Erythroblast (primary cell): ENCODE measurements at regions not wholly inside any gene's neighbourhood (a gene's known extent, or its start where the extent isn't known, plus 50 kb on each side); places are given as distances from the start of the nearest gene placed in this dataset.

ENCODE experiments used
- DNase-seq, 2 experiments: peaks; one replicate each; lab custom pipeline; 2025; lab: John Stamatoyannopoulos, UW
- GATA1 ChIP-seq: IDR thresholded peaks from 2 replicates; pipeline ENCODE4 v1.6.1; 2011; ENCODE audit warnings: low read depth, mild to moderate bottlenecking, control low read depth, low read length, moderate library complexity
- POLR2A ChIP-seq: IDR thresholded peaks from 2 replicates; pipeline ENCODE4 v1.6.1; 2011; ENCODE audit warnings: mild to moderate bottlenecking, low read length

GRCh38 chr6:85396159-85396808 lies 53.6 kb upstream of the NT5E start:
- TF ChIP-seq GATA1: no peak
- no peak for TF ChIP-seq POLR2A

GRCh38 chr6:85395746-85396145 lies 54.1 kb upstream of the NT5E start:
- TF ChIP-seq POLR2A (no peak), GATA1 (no peak)
- DNase-seq: no peak

More at GRCh38 chr6:85396159-85396808, 53.6 kb upstream of the NT5E start:
- no peak for DNase-seq

- DNase-seq: no peak
- TF ChIP-seq GATA1 (no peak), POLR2A (no peak)
Observed at GRCh38 chr6:85394853-85395538, 54.9 kb upstream of the NT5E start.

GRCh38 chr6:85394199-85394598 lies 55.7 kb upstream of the NT5E start:
- TF ChIP-seq GATA1 (no peak), POLR2A (no peak)
- no peak for DNase-seq

DNA sequence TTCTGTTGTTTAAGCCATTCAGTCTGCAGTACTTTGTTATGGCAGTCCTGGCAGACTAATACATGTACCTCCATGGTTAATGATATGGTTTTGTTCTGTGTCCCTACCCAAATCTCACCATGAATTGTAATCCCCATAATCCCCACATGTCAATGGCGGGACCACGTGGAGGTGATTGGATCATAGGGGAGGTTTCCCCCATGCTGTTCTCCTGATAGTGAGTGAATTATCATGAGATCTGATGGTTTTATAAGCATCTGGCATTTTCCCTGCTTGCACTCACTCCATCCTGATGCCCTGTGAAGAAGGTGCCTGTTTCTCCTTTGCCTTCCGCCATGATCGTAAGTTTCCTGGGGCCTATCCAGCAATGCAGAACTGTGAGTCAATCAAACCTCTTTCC lies 57.5 kb upstream of the NT5E start:
- no peak for TF ChIP-seq GATA1
- TF ChIP-seq POLR2A: no peak
- DNase-seq: no peak

DNA sequence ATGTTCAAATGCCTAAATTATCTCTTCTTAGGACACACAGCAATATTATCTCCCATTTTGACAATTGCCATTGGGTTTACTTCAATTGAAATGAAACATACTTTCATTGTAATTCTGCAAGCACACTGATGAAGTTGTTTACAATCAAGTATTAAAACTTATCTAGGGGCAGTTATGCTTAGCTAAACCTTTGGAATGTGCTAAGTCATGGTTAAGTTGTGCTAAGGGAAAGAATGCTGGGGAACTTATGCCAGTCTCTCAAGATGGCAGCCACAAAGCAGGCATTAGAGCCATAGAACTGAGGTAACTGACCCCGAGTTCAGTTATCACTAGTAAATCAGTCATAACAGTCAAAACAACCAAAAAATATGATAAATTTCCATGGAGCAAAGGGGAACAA lies 59.1 kb upstream of the NT5E start:
- TF ChIP-seq POLR2A (no peak), GATA1 (no peak)
- DNase-seq: no peak

- no peak for TF ChIP-seq GATA1
- no peak for TF ChIP-seq POLR2A
- DNase-seq: no peak
Observed at GRCh38 chr6:85390105-85390728, 59.7 kb upstream of the NT5E start.

GRCh38 chr6:85389151-85389797 lies 60.6 kb upstream of the NT5E start:
- no peak for DNase-seq
- no peak for TF ChIP-seq GATA1
- TF ChIP-seq POLR2A: no peak

GRCh38 chr6:85388531-85388930 lies 61.4 kb upstream of the NT5E start:
- no peak for DNase-seq
- TF ChIP-seq GATA1: no peak
- no peak for TF ChIP-seq POLR2A

- no peak for TF ChIP-seq GATA1
- no peak for DNase-seq
Observed at GRCh38 chr6:85385636-85386315, 64.1 kb upstream of the NT5E start.

GRCh38 chr6:85383042-85383441 lies 66.8 kb upstream of the NT5E start:
- TF ChIP-seq POLR2A (no peak), GATA1 (no peak)
- DNase-seq: no peak

GRCh38 chr6:85382541-85382940 lies 67.3 kb upstream of the NT5E start:
- TF ChIP-seq POLR2A (no peak), GATA1 (no peak)
- DNase-seq: no peak

- TF ChIP-seq GATA1 (no peak), POLR2A (no peak)
- no peak for DNase-seq
Observed at GRCh38 chr6:85372915-85373270, 77.0 kb upstream of the NT5E start.

- no peak for DNase-seq
- TF ChIP-seq GATA1: no peak
- TF ChIP-seq POLR2A: no peak
Observed at GRCh38 chr6:85372188-85372914, 77.5 kb upstream of the NT5E start.

GRCh38 chr6:85368631-85369030 lies 81.3 kb upstream of the NT5E start:
- no peak for DNase-seq
- TF ChIP-seq GATA1 (no peak), POLR2A (no peak)
